ENCODE measurements at regions not wholly inside any gene's neighbourhood (a gene's known extent, or its start where the extent isn't known, plus 50 kb on each side); places are given as distances from the start of the nearest gene placed in this dataset.

- no peak for DNase-seq (ENCODE audit: low spot score)
- ChIA-PET POLR2A (ENCODE audit: low non-redundant PET) (no interaction called here), CTCF (no interaction called here)
- TF ChIP-seq EZH2 (IDR thresholded peaks at IDR 0.05; ENCODE audit: borderline replicate concordance, low read depth, low read length, poor library complexity, severe bottlenecking) (no peak), CTCF (conservative IDR thresholded peaks at IDR 0.05; ENCODE audit: low read depth, low read length) (no peak)
- no peaks in the 10 kb centered on the region for H3K4me1 ChIP-seq (ENCODE audit: insufficient read depth, low read length, poor library complexity, severe bottlenecking)
- BruUV-seq (replicated peaks), result no TSS peak
- no peaks in the 10 kb centered on the region for H3K9me3 ChIP-seq (ENCODE audit: low read depth, low read length, poor library complexity, severe bottlenecking)
- no peak overlapping the region for H3K27ac ChIP-seq (ENCODE audit: low read depth, low read length, poor library complexity, severe bottlenecking)
- H3K27me3 ChIP-seq (replicated peaks; ENCODE audit: insufficient read depth, low read depth, low read length, poor library complexity), result no peaks in the 10 kb centered on the region
- no peaks in the 10 kb centered on the region for H3K36me3 ChIP-seq (ENCODE audit: insufficient read depth, low read length, poor library complexity, severe bottlenecking)
- intact Hi-C loops (cut with micrococcal nuclease; ENCODE audit: unreplicated experiment), result no loop called here
- no peak overlapping the region for H3K4me3 ChIP-seq (ENCODE audit: low read depth, low read length, poor library complexity, severe bottlenecking)
These were observed 146.8 kb upstream of the MAGI3 start for GRCh38 chr1:113243529-113243928.

GRCh38 chr1:113244112-113244820 is 146.0 kb upstream of the MAGI3 start:
- POLR2A ChIA-PET (ENCODE audit: low non-redundant PET), result no interaction called here
- DNase-seq (ENCODE audit: low spot score), result no peak
- H3K4me3 ChIP-seq (ENCODE audit: low read depth, low read length, poor library complexity, severe bottlenecking), result no peak overlapping the region
- no peak for TF ChIP-seq EZH2 (IDR thresholded peaks at IDR 0.05; ENCODE audit: borderline replicate concordance, low read depth, low read length, poor library complexity, severe bottlenecking)
- TF ChIP-seq CTCF (conservative IDR thresholded peaks at IDR 0.05; ENCODE audit: low read depth, low read length), result no peak
- no peaks in the 10 kb centered on the region for H3K36me3 ChIP-seq (ENCODE audit: insufficient read depth, low read length, poor library complexity, severe bottlenecking)
- no peak overlapping the region for H3K27ac ChIP-seq (ENCODE audit: low read depth, low read length, poor library complexity, severe bottlenecking)
- no peaks in the 10 kb centered on the region for H3K4me1 ChIP-seq (ENCODE audit: insufficient read depth, low read length, poor library complexity, severe bottlenecking)
- no peaks in the 10 kb centered on the region for H3K27me3 ChIP-seq (replicated peaks; ENCODE audit: insufficient read depth, low read depth, low read length, poor library complexity)
- CTCF ChIA-PET, result no interaction called here
- no peaks in the 10 kb centered on the region for H3K9me3 ChIP-seq (ENCODE audit: low read depth, low read length, poor library complexity, severe bottlenecking)
- BruUV-seq (replicated peaks), result no TSS peak
- intact Hi-C loops (cut with micrococcal nuclease; ENCODE audit: unreplicated experiment), result no loop called here

GRCh38 chr1:113245252-113245651 is 145.1 kb upstream of the MAGI3 start:
- Histone ChIP-seq H3K9me3 (ENCODE audit: low read depth, low read length, poor library complexity, severe bottlenecking) (no peaks in the 10 kb centered on the region), H3K4me3 (ENCODE audit: low read depth, low read length, poor library complexity, severe bottlenecking) (no peak overlapping the region), H3K4me1 (ENCODE audit: insufficient read depth, low read length, poor library complexity, severe bottlenecking) (no peaks in the 10 kb centered on the region), H3K27me3 (replicated peaks; ENCODE audit: insufficient read depth, low read depth, low read length, poor library complexity) (no peaks in the 10 kb centered on the region), H3K27ac (ENCODE audit: low read depth, low read length, poor library complexity, severe bottlenecking) (no peak overlapping the region), H3K36me3 (ENCODE audit: insufficient read depth, low read length, poor library complexity, severe bottlenecking) (no peaks in the 10 kb centered on the region)
- ChIA-PET CTCF (no interaction called here), POLR2A (ENCODE audit: low non-redundant PET) (no interaction called here)
- intact Hi-C loops (cut with micrococcal nuclease; ENCODE audit: unreplicated experiment), result no loop called here
- DNase-seq (ENCODE audit: low spot score), result no peak
- no peak for TF ChIP-seq CTCF (conservative IDR thresholded peaks at IDR 0.05; ENCODE audit: low read depth, low read length)
- TF ChIP-seq EZH2 (IDR thresholded peaks at IDR 0.05; ENCODE audit: borderline replicate concordance, low read depth, low read length, poor library complexity, severe bottlenecking), result no peak
- no TSS peak for BruUV-seq (replicated peaks)
